ENCODE measurements at regions not wholly inside any gene's neighbourhood (a gene's known extent, or its start where the extent isn't known, plus 50 kb on each side); places are given as distances from the start of the nearest gene placed in this dataset.

- TF ChIP-seq CTCF (IDR thresholded peaks at IDR 0.05) (no peak), EZH2phosphoT487 (IDR thresholded peaks at IDR 0.05) (no peak)
Observed at GRCh38 chr11:109034339-109034696, 369.4 kb downstream of the DDX10 start.

Measured in neural progenitor cell (in vitro differentiated cells).